Astrocyte of the spinal cord (primary cell): ENCODE measurements at regions not wholly inside any gene's neighbourhood (a gene's known extent, or its start where the extent isn't known, plus 50 kb on each side); places are given as distances from the start of the nearest gene placed in this dataset.

Source experiments
- DNase-seq: peaks from one replicate; pipeline ENCODE4 v3.0.0; 2011; ENCODE audit warnings: low read depth, low spot score
- H3K4me3 ChIP-seq: 2 replicates; pipeline ENCODE4 v1.5.1; 2011; ENCODE audit warnings: low read depth, mild to moderate bottlenecking, low read length, moderate library complexity
- CTCF ChIP-seq: IDR thresholded peaks from 2 replicates; pipeline ENCODE4 v1.5.1; 2012; ENCODE audit warnings: low read depth, mild to moderate bottlenecking, low read length, inconsistent platforms
- in situ Hi-C: cut with HindIII; loops from 2 replicates; pipeline ENCODE4 v1.10.0; 2017; ENCODE audit warnings: low sequenced_read_pairs

GRCh38 chr10:46235705-46236545 lies 50.9 kb upstream of the ANTXRL start:
- in situ Hi-C loops: no loop called here

DNA sequence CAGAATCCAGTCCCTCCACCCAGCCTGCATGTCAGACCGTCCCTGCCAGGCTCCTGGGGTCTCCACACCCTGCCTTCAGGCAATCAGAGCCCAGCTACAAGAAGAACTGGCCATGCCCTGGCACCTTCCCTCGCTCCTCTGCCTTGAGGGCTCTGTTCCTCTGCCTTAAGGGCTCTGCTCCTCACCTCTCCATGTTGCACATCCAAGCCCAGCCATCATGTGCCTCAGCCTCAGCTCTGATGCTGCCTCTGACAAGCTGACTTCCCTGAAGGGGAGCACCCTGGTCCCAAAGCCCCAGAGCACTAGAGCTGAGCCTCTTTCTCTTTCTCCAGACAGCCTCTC lies 50.3 kb upstream of the ANTXRL start:
- DNase-seq: no peak
- TF ChIP-seq CTCF: no peak
- no peak overlapping the region for H3K4me3 ChIP-seq
- in situ Hi-C loops: no loop called here

More at GRCh38 chr10:46235705-46236545, 50.9 kb upstream of the ANTXRL start:
- H3K4me3 ChIP-seq: no peak overlapping the region
- TF ChIP-seq CTCF: no peak
- DNase-seq: no peak

- no peak for DNase-seq
- in situ Hi-C loops: no loop called here
Measured at GRCh38 chr10:46236941-46237681, 49.7 kb upstream of the ANTXRL start.

More at GRCh38 chr10:46236941-46237681, 49.7 kb upstream of the ANTXRL start:
- no peak overlapping the region for H3K4me3 ChIP-seq
- no peak for TF ChIP-seq CTCF
